Small intestine (tissue), 7 donors: ENCODE measurements at regions not wholly inside any gene's neighbourhood (a gene's known extent, or its start where the extent isn't known, plus 50 kb on each side); places are given as distances from the start of the nearest gene placed in this dataset.
A peak's percentile ranks its signal among the peaks of the same experiment; 100 is the strongest.
"Not testable (repeated sequence)": the region's sequence is repeated elsewhere in the genome, so short reads cannot be mapped to it uniquely, and the experiment has no call there.

Experiments used
- DNase-seq, 2 donors: peaks; one replicate each; pipeline versions ENCODE4 v3.0.0 to v3.0.0-alpha.2; 2013
- FAIRE-seq: peaks from 2 replicates; lab custom pipeline; 2012; peaks lifted over from hg19 to GRCh38; lab: Jason Lieb, UNC
- H3K27ac ChIP-seq, 3 donors: one replicate each; pipeline ENCODE4 v1.5.1; 2013; ENCODE audit warnings: low read length in 2 of 3, mild to moderate bottlenecking in 2 of 3, control low read depth in 1 of 3, inconsistent platforms in 1 of 3, low read depth in 1 of 3, moderate library complexity in 1 of 3
- H3K27me3 ChIP-seq, 3 donors: one replicate each; pipeline ENCODE4 v1.6.1; 2013; ENCODE audit warnings: low read length in 3 of 3, inconsistent platforms in 1 of 3; ENCODE audit not compliant: control insufficient read depth in 3 of 3, insufficient read depth in 3 of 3
- H3K36me3 ChIP-seq, 3 donors: one replicate each; pipeline ENCODE4 v1.6.1; 2013; ENCODE audit warnings: low read length in 3 of 3, inconsistent platforms in 1 of 3, low read depth in 1 of 3, mild to moderate bottlenecking in 1 of 3, moderate library complexity in 1 of 3; ENCODE audit not compliant: control insufficient read depth in 3 of 3, insufficient read depth in 2 of 3
- H3K4me1 ChIP-seq, 3 donors: one replicate each; pipeline ENCODE4 v1.6.1; 2013; ENCODE audit warnings: low read length in 2 of 3, inconsistent platforms in 1 of 3, low read depth in 1 of 3, mild to moderate bottlenecking in 1 of 3, moderate library complexity in 1 of 3; ENCODE audit not compliant: control insufficient read depth in 3 of 3, insufficient read depth in 2 of 3
- H3K4me3 ChIP-seq, 3 donors: one replicate each; pipeline ENCODE4 v1.5.1; 2013; ENCODE audit warnings: low read length in 3 of 3, control low read depth in 1 of 3, inconsistent platforms in 1 of 3, low read depth in 1 of 3, mild to moderate bottlenecking in 1 of 3, moderate library complexity in 1 of 3
- H3K9me3 ChIP-seq, 2 donors: one replicate each; pipeline ENCODE4 v1.6.1; 2013; ENCODE audit warnings: low read depth in 1 of 2, low read length in 1 of 2; ENCODE audit not compliant: control insufficient read depth in 2 of 2, insufficient read depth in 1 of 2
- WGBS, 3 donors: extraction: QIAGEN DNeasy Blood & Tissue Kit; methylation state at CpG; one replicate each; pipeline ENCODE4 v1.1.7; 2013; 5-methylcytosine and 5-hydroxymethylcytosine counted together
- donor health status: healthy with polysubstance abuse.
- donor health status: control.
- donor health status: control.
- donor health status: Bipolar disorder and iron deficiency.
- donor health status: healthy.

DNA sequence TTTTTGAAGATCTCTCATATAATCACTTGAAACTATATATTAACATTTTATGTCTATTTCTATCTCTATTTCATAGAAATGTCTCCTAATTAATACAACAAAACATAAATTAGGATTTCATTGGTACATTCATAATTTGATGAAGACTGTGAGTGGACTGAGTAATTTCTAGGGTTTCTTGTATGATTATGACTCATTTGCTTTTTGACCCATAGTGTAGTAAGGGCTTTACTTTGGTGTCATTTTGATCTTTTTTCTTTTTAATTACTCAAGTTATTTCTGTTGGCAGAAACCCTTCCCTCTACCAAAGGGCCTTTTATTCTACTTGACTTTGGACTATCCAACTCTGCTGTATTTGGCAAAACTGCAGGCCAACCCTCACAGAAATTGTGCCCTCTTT is 207.9 kb upstream of the MAGEB16 start:
- Histone ChIP-seq H3K4me3 (no peak overlapping the region), H3K27ac (no peak overlapping the region), H3K36me3 (no peaks in the 10 kb centered on the region), H3K4me1 (no peaks in the 10 kb centered on the region), H3K9me3 (no peaks in the 10 kb centered on the region), H3K27me3 (no peaks in the 10 kb centered on the region)
- FAIRE-seq (no peak), DNase-seq (no peak)

DNA sequence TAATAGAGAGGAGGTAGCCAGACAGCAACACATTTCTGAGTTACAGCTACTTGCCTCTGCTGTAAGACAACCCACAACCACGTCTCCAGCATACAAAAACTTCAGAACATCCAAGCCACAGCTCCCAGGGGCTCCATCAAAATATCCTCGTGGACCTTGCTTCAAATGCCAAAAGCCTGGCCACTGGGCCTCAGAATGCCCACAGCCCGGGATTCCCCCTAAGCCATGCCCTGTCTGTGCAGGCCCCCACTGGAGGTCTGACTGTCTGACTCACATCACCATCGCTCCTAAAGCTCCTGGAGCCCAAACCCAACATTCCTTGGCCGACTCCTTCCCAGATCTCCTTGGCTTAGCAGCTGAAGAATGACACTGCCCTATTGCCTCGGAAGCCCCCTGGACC is 186.6 kb upstream of the MAGEB16 start:
- 64 to 84% (median 80%) methylated on average over 6 of the region's 6 CpGs for WGBS, 3 donors
- H3K36me3 ChIP-seq, H3K4me1 ChIP-seq, H3K27me3 ChIP-seq, FAIRE-seq, DNase-seq, H3K9me3 ChIP-seq, H3K27ac ChIP-seq, H3K4me3 ChIP-seq: not testable (repeated sequence)

DNA sequence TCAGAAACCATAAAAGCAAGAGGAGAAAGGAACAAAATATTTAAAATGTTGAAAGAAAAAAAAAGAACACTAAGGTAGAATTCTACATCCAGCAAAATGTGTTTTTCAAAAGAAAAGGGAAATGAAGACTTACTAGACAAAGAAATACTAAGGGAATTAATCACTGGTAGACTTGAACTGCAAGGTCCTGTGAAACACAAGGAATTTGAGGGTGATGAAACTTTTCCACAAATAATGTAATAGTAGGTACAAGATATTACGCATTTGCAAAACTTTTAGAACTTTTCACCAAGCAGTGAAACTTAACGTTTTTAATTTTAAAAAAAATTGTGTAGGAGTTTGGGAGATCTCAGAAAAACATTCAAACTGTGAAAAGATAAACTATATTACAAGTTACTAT is 180.3 kb upstream of the MAGEB16 start:
- no peak overlapping the region for H3K27ac ChIP-seq
- FAIRE-seq, result no peak
- WGBS, 3 donors, result 66 to 82% (median 75%) methylated on average over 2 of the region's 2 CpGs

DNA sequence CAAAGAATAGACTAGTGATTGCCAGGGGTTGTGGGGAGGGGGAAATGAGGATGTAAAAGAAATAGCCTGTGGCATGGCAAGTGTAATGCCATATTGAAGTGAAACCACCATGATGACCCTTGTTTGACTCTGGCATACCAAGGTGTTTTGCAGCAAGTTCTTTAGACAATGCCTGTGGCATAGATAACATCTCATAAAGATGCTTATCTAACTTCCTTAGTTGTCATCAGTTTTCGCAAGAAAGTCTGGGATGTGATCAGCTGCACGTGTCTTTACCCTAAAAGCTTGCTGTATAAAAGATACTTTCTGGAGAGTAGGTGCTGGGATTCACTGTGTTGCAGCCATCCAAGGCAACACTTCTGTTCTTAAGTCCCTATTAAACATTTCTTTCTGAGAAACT is 176.1 kb upstream of the MAGEB16 start:
- H3K9me3 ChIP-seq, result peaks cover 0 to 14% of the 10 kb centered on the region in 2 donors
- H3K4me3 ChIP-seq, result no peak overlapping the region
- WGBS, 3 donors, result 60 to 88% (median 82%) methylated on average over 2 of the region's 2 CpGs
- no peaks in the 10 kb centered on the region for H3K27me3 ChIP-seq
- no peak overlapping the region for H3K27ac ChIP-seq
- no peak for FAIRE-seq
- H3K36me3 ChIP-seq, result no peaks in the 10 kb centered on the region
- H3K4me1 ChIP-seq, result no peaks in the 10 kb centered on the region
- DNase-seq, result no peak

More for the DNA sequence above, 180.3 kb upstream of the MAGEB16 start:
- Histone ChIP-seq H3K4me1 (no peaks in the 10 kb centered on the region), H3K36me3 (no peaks in the 10 kb centered on the region), H3K4me3 (no peak overlapping the region), H3K27me3 (no peaks in the 10 kb centered on the region), H3K9me3 (peaks cover 0 to 7% of the 10 kb centered on the region in 2 donors)
- no peak for DNase-seq

DNA sequence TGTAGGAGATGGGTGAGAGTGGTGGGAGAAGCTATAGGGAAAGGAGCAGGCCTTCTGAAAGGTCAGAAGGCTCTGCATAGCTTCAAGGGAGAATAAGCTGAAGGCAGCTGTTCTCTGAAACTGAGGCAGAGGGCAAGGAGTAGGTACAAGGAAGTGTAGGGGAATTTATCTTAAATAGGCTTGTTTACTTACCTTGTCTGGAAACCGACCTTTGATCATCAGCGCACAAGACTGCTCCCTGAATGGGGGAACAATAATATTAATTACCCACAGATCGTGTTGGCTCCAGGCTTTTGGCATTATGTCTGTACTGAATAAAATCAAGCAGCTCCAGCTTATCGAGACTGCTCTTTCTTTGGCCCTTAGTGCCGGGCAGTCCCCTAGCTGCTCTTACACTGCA is 175.5 kb upstream of the MAGEB16 start:
- no peak overlapping the region for H3K27ac ChIP-seq
- no peaks in the 10 kb centered on the region for H3K4me1 ChIP-seq
- no peaks in the 10 kb centered on the region for H3K36me3 ChIP-seq
- H3K4me3 ChIP-seq, result no peak overlapping the region
- H3K9me3 ChIP-seq, result peaks cover 0 to 14% of the 10 kb centered on the region in 2 donors
- DNase-seq, result peak in 1 of 2 donors; percentile 69
- FAIRE-seq, result no peak
- 13 to 53% (median 32%) methylated on average over 5 of the region's 5 CpGs for WGBS, 3 donors
- no peaks in the 10 kb centered on the region for H3K27me3 ChIP-seq

DNA sequence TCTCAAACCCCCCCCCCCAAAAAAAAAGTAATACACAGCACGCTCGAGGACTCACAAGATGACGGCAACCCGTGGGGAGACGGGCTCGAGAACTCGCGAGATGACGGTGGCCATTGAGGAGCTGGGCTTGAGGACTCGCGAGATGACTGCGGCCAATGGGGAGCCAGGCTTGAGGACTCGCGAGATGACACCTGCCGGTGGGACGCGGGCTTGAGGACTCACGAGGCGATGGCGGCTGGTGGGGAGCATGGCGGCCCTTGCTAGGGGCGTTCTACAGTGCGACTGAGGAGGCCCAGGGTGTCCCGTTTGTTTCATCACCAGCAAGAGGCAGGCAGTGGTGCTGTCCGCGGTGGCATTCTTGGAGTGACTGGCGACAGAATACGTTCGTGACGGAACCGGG is 172.4 kb upstream of the MAGEB16 start:
- Histone ChIP-seq H3K4me3 (no peak overlapping the region), H3K9me3 (peaks cover 0 to 14% of the 10 kb centered on the region in 2 donors), H3K27me3 (no peaks in the 10 kb centered on the region), H3K36me3 (no peaks in the 10 kb centered on the region), H3K27ac (no peak overlapping the region), H3K4me1 (no peaks in the 10 kb centered on the region)
- WGBS, 3 donors, result 94 to 95% (median 94%) methylated on average over 28 to 31 of the region's 31 CpGs
- DNase-seq (no peak), FAIRE-seq (no peak)

DNA sequence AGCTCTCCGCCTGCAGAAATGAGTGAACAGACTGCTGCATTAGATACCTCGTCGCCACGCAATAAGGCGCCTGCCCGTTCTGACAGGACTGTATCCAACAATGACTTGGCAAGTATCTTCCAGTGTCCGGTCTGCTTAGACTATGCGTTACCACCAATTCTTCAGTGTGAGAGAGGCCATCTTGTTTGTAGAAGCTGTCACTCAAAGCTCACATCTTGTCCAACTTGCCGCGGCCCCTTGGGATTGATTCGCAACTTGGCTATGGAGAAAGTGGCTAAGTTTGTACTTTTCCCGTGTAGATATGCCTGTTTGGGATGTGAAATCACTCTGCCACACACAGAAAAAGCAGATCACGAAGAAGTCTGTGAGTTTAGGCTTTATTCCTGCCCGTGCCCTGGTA is 172.0 kb upstream of the MAGEB16 start:
- Histone ChIP-seq H3K4me3 (no peak overlapping the region), H3K27me3 (no peaks in the 10 kb centered on the region), H3K4me1 (no peaks in the 10 kb centered on the region), H3K27ac (no peak overlapping the region), H3K36me3 (no peaks in the 10 kb centered on the region), H3K9me3 (peaks cover 0 to 14% of the 10 kb centered on the region in 2 donors)
- FAIRE-seq (no peak), DNase-seq (no peak)
- 92 to 94% (median 93%) methylated on average over 14 of the region's 14 CpGs for WGBS, 3 donors

DNA sequence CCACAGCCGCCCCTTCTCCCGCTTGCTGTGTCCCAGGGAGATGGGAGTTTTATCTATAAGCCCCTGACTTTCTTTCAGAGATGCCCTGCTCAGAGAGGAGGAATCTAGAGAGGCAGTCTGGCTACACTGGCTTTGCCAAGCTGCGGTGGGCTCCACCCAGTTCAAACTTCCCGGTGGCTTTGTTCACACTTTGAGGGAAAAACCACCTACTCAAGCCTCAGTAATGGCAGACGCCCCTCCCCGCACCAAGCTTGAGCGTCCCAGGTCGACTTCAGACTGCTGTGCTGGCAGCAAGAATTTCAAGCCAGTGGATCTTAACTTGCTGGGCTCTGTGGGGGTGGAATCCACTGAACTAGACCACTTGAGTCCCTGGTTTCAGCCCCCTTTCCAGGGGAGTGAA is 162.2 kb upstream of the MAGEB16 start:
- not testable (repeated sequence) for H3K4me3 ChIP-seq, DNase-seq, H3K4me1 ChIP-seq, H3K36me3 ChIP-seq, FAIRE-seq, H3K27me3 ChIP-seq, H3K27ac ChIP-seq, H3K9me3 ChIP-seq
- WGBS, 3 donors, result 78 to 81% (median 78%) methylated on average over 8 of the region's 8 CpGs

DNA sequence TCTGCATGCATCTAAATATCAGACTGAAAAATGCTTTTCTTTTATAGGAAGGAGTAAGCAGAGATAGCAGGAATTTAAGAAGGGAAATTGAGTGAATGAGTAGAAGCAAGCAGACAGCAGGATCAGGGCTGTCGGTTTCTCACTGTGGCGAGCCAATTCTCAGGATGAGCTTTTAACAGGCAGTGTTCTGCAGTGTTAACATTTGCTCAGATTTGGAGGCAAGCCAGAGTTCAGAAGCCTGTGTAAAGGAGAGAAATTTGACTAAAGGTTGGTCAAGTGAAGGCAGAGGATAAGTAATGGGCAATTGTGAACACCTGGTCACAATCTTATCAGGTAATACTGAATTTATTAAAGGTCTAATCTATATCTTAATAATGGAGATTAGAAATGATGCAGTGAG is 133.3 kb upstream of the MAGEB16 start:
- no peak overlapping the region for H3K4me3 ChIP-seq
- DNase-seq, result peak; percentile 1 to 56
- 10 to 33% (median 18%) methylated on average over 2 of the region's 2 CpGs for WGBS, 3 donors
- H3K9me3 ChIP-seq, result no peaks in the 10 kb centered on the region
- no peak for FAIRE-seq
- H3K27me3 ChIP-seq, result no peaks in the 10 kb centered on the region
- no peaks in the 10 kb centered on the region for H3K36me3 ChIP-seq
- H3K27ac ChIP-seq, result no peak overlapping the region
- no peaks in the 10 kb centered on the region for H3K4me1 ChIP-seq
